ENCODE measurements at regions not wholly inside any gene's neighbourhood (a gene's known extent, or its start where the extent isn't known, plus 50 kb on each side); places are given as distances from the start of the nearest gene placed in this dataset.
"Not testable (repeated sequence)": the region's sequence is repeated elsewhere in the genome, so short reads cannot be mapped to it uniquely, and the experiment has no call there.

- no peak for DNase-seq
Observed at GRCh38 chr4:159552979-159553768, 450.3 kb downstream of the RAPGEF2 start.

- no peak for DNase-seq
Observed at GRCh38 chr4:159555873-159556272, 453.0 kb downstream of the RAPGEF2 start.

DNA sequence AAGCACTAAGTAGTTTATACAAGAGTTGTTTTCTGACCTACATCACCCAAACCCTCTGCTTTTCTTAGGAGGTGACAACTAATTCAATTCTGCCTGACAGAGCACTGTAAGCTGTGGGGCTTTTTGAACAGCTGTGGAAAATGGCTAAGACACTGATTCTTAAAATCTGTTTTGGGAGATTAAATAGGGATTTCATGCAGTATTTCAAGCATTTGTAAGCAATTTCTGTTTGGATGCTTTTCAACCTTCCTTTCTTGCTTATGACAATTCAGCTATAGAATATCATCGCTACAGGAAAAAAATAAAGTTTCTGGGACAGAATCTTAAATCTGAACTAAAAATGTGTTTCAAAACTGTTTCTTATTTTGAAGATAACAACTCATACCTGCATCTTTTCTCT lies 459.5 kb downstream of the RAPGEF2 start:
- no peak for DNase-seq

GRCh38 chr4:159563257-159563656 lies 460.4 kb downstream of the RAPGEF2 start:
- no peak for DNase-seq

- DNase-seq: no peak
Observed at GRCh38 chr4:159564615-159565014, 461.7 kb downstream of the RAPGEF2 start.

DNA sequence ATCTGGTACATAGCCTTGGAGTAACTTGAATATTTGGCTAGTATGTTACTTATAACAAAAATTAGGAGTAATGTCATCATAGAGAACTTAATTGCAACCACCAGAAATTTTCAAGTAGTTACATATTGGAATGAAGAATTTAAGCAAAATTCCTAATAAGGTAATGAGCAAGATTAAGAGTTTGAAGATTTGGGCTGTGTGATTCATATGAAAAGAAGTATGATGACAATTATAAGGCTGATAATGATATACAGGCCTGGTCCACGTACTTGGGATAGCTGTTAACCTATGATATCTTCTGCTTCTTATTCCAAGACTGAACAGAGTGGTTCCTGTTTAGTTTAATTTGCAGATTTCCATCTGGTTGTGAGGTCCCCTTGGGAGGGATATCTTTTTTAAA lies 463.9 kb downstream of the RAPGEF2 start:
- no peak for DNase-seq

GRCh38 chr4:159577241-159577640 lies 474.4 kb downstream of the RAPGEF2 start:
- no peak for DNase-seq

DNA sequence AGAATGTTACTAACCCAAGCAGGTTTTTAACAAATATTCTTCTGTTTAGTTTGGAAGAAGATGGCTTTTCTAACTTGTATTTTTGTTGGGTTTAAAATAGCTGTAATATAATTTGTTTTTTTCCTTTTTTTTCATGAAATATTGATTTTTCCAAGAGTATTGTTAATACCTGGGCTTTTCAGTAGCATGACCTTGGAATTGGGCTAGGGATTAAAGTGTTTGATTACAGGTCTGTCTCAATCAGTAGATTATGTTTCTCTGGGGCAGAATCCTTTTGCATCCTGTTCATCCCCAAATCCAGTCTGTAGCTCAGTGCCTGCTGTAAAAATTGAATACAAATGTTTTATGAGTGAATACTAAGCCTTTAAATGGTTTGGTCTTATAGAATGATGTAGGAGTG lies 479.8 kb downstream of the RAPGEF2 start:
- no peak for DNase-seq

GRCh38 chr4:159592898-159593556 lies 490.1 kb downstream of the RAPGEF2 start:
- DNase-seq: no peak

DNA sequence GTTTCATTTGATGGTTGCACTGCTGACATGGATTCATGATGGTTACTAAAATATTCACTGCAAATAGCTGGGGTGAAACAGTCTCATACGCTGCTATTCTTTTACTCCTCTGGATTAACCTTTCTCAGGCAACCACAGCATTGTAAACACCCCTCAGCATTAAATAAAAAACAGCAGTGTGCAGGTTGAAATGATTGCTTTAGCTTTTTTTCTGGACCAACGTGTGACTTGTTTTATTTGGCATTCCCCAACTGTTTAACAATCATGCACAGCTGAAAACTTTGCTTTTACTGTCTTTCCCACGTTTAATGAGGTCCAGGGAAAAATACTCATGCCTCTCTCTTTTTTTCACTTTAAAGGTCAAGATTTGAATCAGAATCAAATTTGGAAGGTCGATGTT lies 490.8 kb downstream of the RAPGEF2 start:
- DNase-seq: no peak

GRCh38 chr4:159594576-159594975 lies 491.7 kb downstream of the RAPGEF2 start:
- no peak for DNase-seq

- not testable (repeated sequence) for DNase-seq
Observed at GRCh38 chr4:159595101-159595500, 492.2 kb downstream of the RAPGEF2 start.

DNA sequence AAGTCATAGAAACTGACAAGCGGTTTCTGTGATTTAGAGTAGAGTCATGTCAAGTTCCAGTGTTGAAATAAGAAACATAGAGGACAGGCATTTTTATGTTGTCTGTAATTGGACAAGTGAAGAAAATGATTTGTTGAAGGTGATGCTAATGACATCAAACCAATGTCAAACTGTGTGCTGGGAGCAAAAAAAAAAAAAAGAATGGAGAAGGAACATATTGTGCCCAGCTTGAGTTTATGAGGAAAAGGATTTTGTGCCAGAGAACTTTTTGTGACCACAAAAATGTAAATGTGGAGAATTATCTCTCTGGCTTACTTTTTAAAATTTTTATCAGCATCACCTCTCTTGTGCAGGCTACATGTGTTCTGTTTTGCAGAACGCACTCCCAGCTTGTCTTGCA lies 495.7 kb downstream of the RAPGEF2 start:
- DNase-seq: no peak

DNA sequence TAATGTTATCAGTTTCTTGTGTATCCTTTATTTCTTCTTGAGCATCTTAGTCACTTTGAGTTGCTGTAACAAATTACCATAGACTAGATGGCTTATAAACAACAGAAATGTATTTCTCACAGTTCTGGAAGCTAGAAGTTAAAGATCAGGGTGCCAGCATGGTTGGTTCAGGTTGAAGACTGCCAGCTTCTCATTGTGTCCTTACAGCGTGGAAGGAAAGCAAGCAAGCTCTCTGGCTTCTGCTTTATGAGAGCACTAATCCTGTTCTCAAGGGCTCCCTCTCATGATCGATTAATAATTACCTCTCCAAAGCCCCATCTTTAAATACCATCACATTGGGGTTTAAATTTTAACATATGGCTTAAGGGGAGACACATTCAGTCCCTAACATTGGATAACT lies 497.2 kb downstream of the RAPGEF2 start:
- no peak for DNase-seq

DNA sequence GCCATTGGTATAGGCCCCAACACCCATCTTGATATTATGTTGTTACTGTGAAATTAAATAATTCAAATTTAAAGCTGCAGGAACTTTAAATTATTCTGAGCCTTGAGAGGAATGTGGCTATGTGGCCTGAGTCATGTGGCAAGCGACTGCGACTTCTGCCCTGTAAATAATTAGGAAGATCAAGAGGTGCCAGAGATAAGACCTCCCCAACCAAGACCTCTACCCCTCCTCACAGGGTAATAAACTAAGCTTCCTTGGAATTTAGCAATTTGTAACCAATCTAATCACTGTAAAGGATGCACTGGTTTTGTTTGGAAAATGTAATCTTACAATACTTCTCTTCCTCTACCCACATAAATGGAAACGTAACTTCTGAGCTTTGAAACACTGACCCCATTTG lies 501.9 kb downstream of the RAPGEF2 start:
- DNase-seq: no peak

DNA sequence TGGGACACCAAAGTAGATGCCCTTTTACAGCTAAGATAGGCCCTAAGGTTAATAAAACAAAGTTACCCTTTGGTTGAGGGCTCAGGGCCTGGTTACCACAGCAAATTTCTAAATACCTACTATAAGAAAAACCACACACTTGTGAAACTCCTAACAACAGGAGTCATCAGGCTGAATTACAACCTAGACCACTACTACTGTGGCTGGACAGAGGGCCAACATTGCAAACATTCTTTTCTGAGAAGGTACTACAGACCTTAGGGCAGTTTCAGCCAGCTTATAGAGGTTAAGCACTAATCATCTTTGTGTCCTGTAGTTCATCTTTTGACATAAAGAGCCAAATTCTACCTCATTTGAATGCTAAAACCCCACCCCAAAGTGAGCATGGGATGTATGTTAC lies 504.0 kb downstream of the RAPGEF2 start:
- DNase-seq: no peak

GRCh38 chr4:159607809-159608208 lies 504.9 kb downstream of the RAPGEF2 start:
- DNase-seq: no peak

GRCh38 chr4:159608436-159608835 lies 505.6 kb downstream of the RAPGEF2 start:
- no peak for DNase-seq

DNA sequence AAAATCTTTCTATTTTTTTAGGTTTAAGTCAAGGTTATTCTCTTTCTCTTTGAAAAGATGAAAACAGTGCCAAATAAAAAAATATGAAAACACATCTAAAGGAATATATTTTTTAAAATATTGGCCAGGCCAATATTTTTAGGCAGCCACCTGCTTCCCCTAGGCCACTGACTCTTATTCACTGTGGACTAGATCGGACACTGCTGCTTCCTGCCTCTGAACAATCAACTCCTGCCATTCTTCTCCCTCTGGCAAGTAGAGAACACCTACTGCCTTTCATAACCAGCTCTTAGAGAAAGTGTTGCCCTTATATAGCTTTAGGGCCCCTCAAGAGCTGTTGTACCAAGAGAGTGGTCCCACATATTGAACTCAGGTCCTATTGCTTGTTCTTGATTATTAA lies 529.2 kb downstream of the RAPGEF2 start:
- no peak for DNase-seq

GRCh38 chr4:159639671-159640323 lies 536.9 kb downstream of the RAPGEF2 start:
- DNase-seq: no peak

- DNase-seq: no peak
Observed at GRCh38 chr4:159649237-159649636, 546.4 kb downstream of the RAPGEF2 start.

GRCh38 chr4:159652871-159653270 lies 550.0 kb downstream of the RAPGEF2 start:
- DNase-seq: no peak

DNA sequence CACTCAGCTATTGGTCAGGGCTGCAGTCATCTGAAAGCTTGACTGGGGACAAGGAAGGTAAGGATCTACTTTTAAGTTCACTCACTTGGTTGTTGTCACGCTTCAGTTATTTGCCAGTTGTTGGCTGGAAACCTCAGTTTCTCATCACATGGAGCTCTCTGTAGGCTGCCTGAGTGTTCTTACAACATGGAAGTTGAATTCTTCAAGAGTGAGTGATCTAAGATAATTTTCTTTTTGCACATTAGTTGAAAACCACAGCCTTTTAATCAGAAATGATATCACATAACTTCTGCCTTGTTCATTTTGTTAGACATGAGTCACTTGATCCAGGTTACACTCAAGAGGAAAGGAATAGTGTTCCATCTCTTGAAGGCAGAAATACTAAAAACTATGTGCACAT lies 552.7 kb downstream of the RAPGEF2 start:
- no peak for DNase-seq

- no peak for DNase-seq
Observed at GRCh38 chr4:159669094-159669493, 566.2 kb downstream of the RAPGEF2 start.

All from hematopoietic multipotent progenitor cell treated with erythropoietin and hydrocortisone succinate and interleukin-3 and kit ligand, for 8 days (in vitro differentiated cells).